ENCODE measurements at regions not wholly inside any gene's neighbourhood (a gene's known extent, or its start where the extent isn't known, plus 50 kb on each side); places are given as distances from the start of the nearest gene placed in this dataset.

DNA sequence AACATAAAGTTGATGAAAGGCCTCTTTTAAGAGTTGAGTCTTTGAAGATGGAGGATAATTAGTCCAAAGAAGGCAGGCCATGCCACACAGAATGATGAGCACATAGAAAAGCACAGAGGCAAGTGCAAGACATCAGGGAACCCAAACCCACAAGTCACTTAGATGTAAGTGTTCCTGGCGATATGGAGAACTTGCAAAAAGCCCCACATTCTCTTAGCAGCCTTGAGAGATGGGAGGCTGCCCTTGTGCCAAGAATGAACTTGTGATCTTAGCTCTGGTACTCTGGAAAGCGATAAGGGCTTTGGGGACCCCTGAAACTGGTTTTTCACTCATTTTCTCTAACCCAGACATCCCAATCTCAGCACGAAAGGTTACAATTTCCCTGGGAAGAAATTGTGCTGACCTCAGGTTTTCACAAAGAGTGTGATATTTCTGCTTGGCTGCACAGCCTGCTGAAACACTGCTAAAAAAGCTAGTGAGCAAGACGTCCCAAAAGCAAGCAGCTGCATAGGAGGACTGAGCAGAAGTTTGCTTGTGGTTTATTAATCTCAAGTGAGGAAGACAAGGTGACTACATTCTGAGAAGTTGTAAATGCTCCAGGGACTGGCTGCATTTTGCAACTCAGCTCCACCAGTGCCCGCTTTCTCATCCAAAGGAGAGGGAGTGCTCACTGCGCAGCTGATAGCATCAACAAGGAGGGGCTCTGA is 496.9 kb upstream of the CAMK1G start:
- TF ChIP-seq EZH2 (IDR thresholded peaks at IDR 0.05; ENCODE audit: borderline replicate concordance, low read length): no peak
- TF ChIP-seq, protein P1, sequence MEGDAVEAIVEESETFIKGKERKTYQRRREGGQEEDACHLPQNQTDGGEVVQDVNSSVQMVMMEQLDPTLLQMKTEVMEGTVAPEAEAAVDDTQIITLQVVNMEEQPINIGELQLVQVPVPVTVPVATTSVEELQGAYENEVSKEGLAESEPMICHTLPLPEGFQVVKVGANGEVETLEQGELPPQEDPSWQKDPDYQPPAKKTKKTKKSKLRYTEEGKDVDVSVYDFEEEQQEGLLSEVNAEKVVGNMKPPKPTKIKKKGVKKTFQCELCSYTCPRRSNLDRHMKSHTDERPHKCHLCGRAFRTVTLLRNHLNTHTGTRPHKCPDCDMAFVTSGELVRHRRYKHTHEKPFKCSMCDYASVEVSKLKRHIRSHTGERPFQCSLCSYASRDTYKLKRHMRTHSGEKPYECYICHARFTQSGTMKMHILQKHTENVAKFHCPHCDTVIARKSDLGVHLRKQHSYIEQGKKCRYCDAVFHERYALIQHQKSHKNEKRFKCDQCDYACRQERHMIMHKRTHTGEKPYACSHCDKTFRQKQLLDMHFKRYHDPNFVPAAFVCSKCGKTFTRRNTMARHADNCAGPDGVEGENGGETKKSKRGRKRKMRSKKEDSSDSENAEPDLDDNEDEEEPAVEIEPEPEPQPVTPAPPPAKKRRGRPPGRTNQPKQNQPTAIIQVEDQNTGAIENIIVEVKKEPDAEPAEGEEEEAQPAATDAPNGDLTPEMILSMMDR (conservative IDR thresholded peaks at IDR 0.05 in 1 of 2, IDR thresholded peaks at IDR 0.05 in 1 of 2; ENCODE audit: extremely low read depth in 1 of 2, insufficient read depth in 1 of 2, low read depth in 1 of 2, low read length in 2 of 2): no peak
